Naive thymus-derived CD4-positive, alpha-beta T cell (primary cell): ENCODE measurements at regions not wholly inside any gene's neighbourhood (a gene's known extent, or its start where the extent isn't known, plus 50 kb on each side); places are given as distances from the start of the nearest gene placed in this dataset.

Source experiments
- ATAC-seq: fragments of 150-1000 bp; cut with Tn5 transposase; 2 replicates; pipeline ENCODE4 v1.10.0; 2021; ENCODE audit warnings: mild to moderate bottlenecking, moderate library complexity
- CTCF ChIA-PET: fragments of 350-600 bp; sonication (Branson Sonifier 250); formaldehyde crosslinking; loops from one replicate; lab custom pipeline; 2021; ENCODE audit warnings: antibody characterized with exemption; lab: Charles Lee
- POLR2A ChIA-PET: fragments of 350-600 bp; sonication (Branson Sonifier 250); formaldehyde crosslinking; loops from one replicate; lab custom pipeline; 2021; ENCODE audit warnings: antibody characterized with exemption, inconsistent platforms; lab: Charles Lee
- DNase-seq, 9 donors: peaks; one replicate each; pipeline versions ENCODE4 v3.0.0 to v3.0.0-alpha.2; 2020 to 2022; ENCODE audit warnings: mixed read lengths in 1 of 9
- H3K27ac ChIP-seq: one replicate; pipeline ENCODE4 v1.7.0; 2013; ENCODE audit warnings: mild to moderate bottlenecking, low read depth, low read length, moderate library complexity
- H3K27me3 ChIP-seq, 2 donors: one replicate each; pipeline ENCODE4 v1.7.0; 2013; ENCODE audit warnings: low read length in 2 of 2, mild to moderate bottlenecking in 2 of 2, moderate library complexity in 2 of 2; ENCODE audit not compliant: control insufficient read depth in 2 of 2, insufficient read depth in 2 of 2
- H3K36me3 ChIP-seq, 3 experiments: 1 replicate in 2 of 3; 2 replicates in 1 of 3; pipeline ENCODE4 v1.7.0; 2013; ENCODE audit warnings: low read length in 3 of 3, mild to moderate bottlenecking in 3 of 3, moderate library complexity in 1 of 3; ENCODE audit not compliant: insufficient read depth in 3 of 3, control insufficient read depth in 2 of 3
- H3K4me1 ChIP-seq, 2 donors: one replicate each; pipeline ENCODE4 v1.7.0; 2013; ENCODE audit warnings: low read length in 2 of 2, mild to moderate bottlenecking in 2 of 2, moderate library complexity in 1 of 2; ENCODE audit not compliant: control insufficient read depth in 2 of 2, insufficient read depth in 2 of 2
- H3K4me3 ChIP-seq: 2 replicates; pipeline ENCODE4 v1.7.0; 2013; ENCODE audit warnings: mild to moderate bottlenecking, low read length
- H3K9me3 ChIP-seq, 3 experiments: 1 replicate in 2 of 3; 2 replicates in 1 of 3; pipeline ENCODE4 v1.7.0; 2013; ENCODE audit warnings: low read length in 3 of 3; ENCODE audit not compliant: control insufficient read depth in 2 of 3
- H3K27ac Mint-ChIP-seq, 9 donors: one replicate each; pipeline ENCODE4 v1.8.0; 2020 to 2022; ENCODE audit warnings: mixed read lengths in 9 of 9, mild to moderate bottlenecking in 8 of 9, moderate library complexity in 5 of 9, inconsistent platforms in 2 of 9
- H3K27me3 Mint-ChIP-seq, 5 donors: one replicate each; pipeline ENCODE4 v1.8.0; 2021 to 2022; ENCODE audit warnings: mixed read lengths in 5 of 5, mild to moderate bottlenecking in 1 of 5
- H3K36me3 Mint-ChIP-seq, 5 donors: one replicate each; pipeline ENCODE4 v1.8.0; 2020 to 2022; ENCODE audit warnings: mixed read lengths in 5 of 5, mild to moderate bottlenecking in 3 of 5, inconsistent platforms in 1 of 5
- H3K4me1 Mint-ChIP-seq, 7 donors: one replicate each; pipeline ENCODE4 v1.8.0; 2020 to 2022; ENCODE audit warnings: mixed read lengths in 7 of 7, mild to moderate bottlenecking in 3 of 7, inconsistent platforms in 1 of 7
- H3K4me3 Mint-ChIP-seq, 10 donors: one replicate each; pipeline ENCODE4 v1.8.0; 2020 to 2022; ENCODE audit warnings: mild to moderate bottlenecking in 10 of 10, mixed read lengths in 10 of 10, moderate library complexity in 6 of 10, inconsistent platforms in 2 of 10
- H3K9me3 Mint-ChIP-seq, 11 donors: one replicate each; pipeline ENCODE4 v1.8.0; 2020 to 2022; ENCODE audit warnings: mixed read lengths in 11 of 11, mild to moderate bottlenecking in 4 of 11, inconsistent platforms in 1 of 11, moderate library complexity in 1 of 11
- intact Hi-C, 2 donors: fragments of 100-400 bp; cut with micrococcal nuclease; formaldehyde crosslinking; loops; one replicate each; pipeline ENCODE4 v1.15.1; 2023

- Histone ChIP-seq H3K9me3 (no peaks in the 10 kb centered on the region), H3K4me3 (no peak overlapping the region), H3K27ac (no peak overlapping the region), H3K4me1 (no peaks in the 10 kb centered on the region), H3K36me3 (no peaks in the 10 kb centered on the region), H3K27me3 (no peaks in the 10 kb centered on the region)
- no peak overlapping the region for H3K4me3 Mint-ChIP-seq
- DNase-seq (no peak), ATAC-seq (no peak)
- no peaks in the 10 kb centered on the region for H3K9me3 Mint-ChIP-seq
- intact Hi-C loops = no loop called here
- CTCF ChIA-PET = no interaction called here
- no peak overlapping the region for H3K27ac Mint-ChIP-seq
- H3K27me3 Mint-ChIP-seq = no peaks in the 10 kb centered on the region
- peaks cover 0 to 4% (median 0%) of the 10 kb centered on the region in 5 donors for H3K36me3 Mint-ChIP-seq
- POLR2A ChIA-PET = no interaction called here
- no peaks in the 10 kb centered on the region for H3K4me1 Mint-ChIP-seq
These were observed 222.6 kb upstream of the NANOGP8 start for GRCh38 chr15:35307676-35308075.

DNA sequence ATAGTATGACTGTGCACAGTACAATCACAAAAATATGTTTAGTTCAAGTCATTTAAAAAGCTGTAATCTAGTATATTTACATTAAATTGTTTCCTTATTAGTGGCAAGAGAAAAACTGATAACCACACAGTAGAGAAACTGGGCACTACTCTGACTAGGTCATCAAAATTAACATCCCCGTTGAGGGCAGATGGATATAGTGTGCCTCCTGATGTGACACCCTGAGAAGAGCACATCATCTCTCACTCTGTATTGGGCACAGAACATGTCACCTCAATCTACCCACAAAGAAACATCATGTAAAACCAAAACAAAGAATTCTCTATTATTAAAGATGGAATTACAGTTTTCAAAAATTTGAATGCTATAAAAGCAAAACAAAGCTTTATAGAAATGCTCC, 221.9 kb upstream of the NANOGP8 start:
- Histone ChIP-seq H3K36me3 (no peaks in the 10 kb centered on the region), H3K4me3 (no peak overlapping the region), H3K4me1 (no peaks in the 10 kb centered on the region), H3K27ac (no peak overlapping the region), H3K9me3 (no peaks in the 10 kb centered on the region), H3K27me3 (no peaks in the 10 kb centered on the region)
- Mint-ChIP-seq H3K4me1 (no peaks in the 10 kb centered on the region), H3K9me3 (no peaks in the 10 kb centered on the region), H3K27me3 (no peaks in the 10 kb centered on the region), H3K4me3 (no peak overlapping the region), H3K27ac (no peak overlapping the region), H3K36me3 (peaks cover 0 to 4% (median 0%) of the 10 kb centered on the region in 5 donors)
- ATAC-seq (no peak), DNase-seq (no peak)
- intact Hi-C loops = no loop called here
- ChIA-PET POLR2A (no interaction called here), CTCF (no interaction called here)

- Histone ChIP-seq H3K27me3 (no peaks in the 10 kb centered on the region), H3K4me1 (no peaks in the 10 kb centered on the region), H3K4me3 (no peak overlapping the region), H3K36me3 (no peaks in the 10 kb centered on the region), H3K9me3 (no peaks in the 10 kb centered on the region), H3K27ac (no peak overlapping the region)
- DNase-seq (no peak), ATAC-seq (no peak)
- intact Hi-C loops = no loop called here
- H3K9me3 Mint-ChIP-seq = no peaks in the 10 kb centered on the region
- H3K27ac Mint-ChIP-seq = no peak overlapping the region
- no peaks in the 10 kb centered on the region for H3K4me1 Mint-ChIP-seq
- ChIA-PET POLR2A (no interaction called here), CTCF (no interaction called here)
- H3K27me3 Mint-ChIP-seq = no peaks in the 10 kb centered on the region
- H3K36me3 Mint-ChIP-seq = peaks cover 0 to 4% (median 0%) of the 10 kb centered on the region in 5 donors
- no peak overlapping the region for H3K4me3 Mint-ChIP-seq
These were observed 221.4 kb upstream of the NANOGP8 start for GRCh38 chr15:35306361-35306981.

- H3K4me1 Mint-ChIP-seq = no peaks in the 10 kb centered on the region
- H3K27ac Mint-ChIP-seq = no peak overlapping the region
- H3K4me3 ChIP-seq = no peak overlapping the region
- no peak overlapping the region for H3K27ac ChIP-seq
- no peaks in the 10 kb centered on the region for H3K9me3 Mint-ChIP-seq
- H3K4me3 Mint-ChIP-seq = no peak overlapping the region
- H3K9me3 ChIP-seq = no peaks in the 10 kb centered on the region
- intact Hi-C loops = no loop called here
- H3K36me3 Mint-ChIP-seq = peaks cover 0 to 4% (median 0%) of the 10 kb centered on the region in 5 donors
- H3K36me3 ChIP-seq = no peaks in the 10 kb centered on the region
- H3K27me3 ChIP-seq = no peaks in the 10 kb centered on the region
- no peak for DNase-seq
- CTCF ChIA-PET = no interaction called here
- H3K27me3 Mint-ChIP-seq = no peaks in the 10 kb centered on the region
- POLR2A ChIA-PET = no interaction called here
- H3K4me1 ChIP-seq = no peaks in the 10 kb centered on the region
- ATAC-seq = no peak
These were observed 220.9 kb upstream of the NANOGP8 start for GRCh38 chr15:35305946-35306345.

- Histone ChIP-seq H3K9me3 (no peaks in the 10 kb centered on the region), H3K27me3 (no peaks in the 10 kb centered on the region), H3K4me3 (no peak overlapping the region), H3K4me1 (no peaks in the 10 kb centered on the region), H3K27ac (no peak overlapping the region), H3K36me3 (no peaks in the 10 kb centered on the region)
- intact Hi-C loops = no loop called here
- H3K9me3 Mint-ChIP-seq = no peaks in the 10 kb centered on the region
- ATAC-seq = no peak
- DNase-seq = no peak
- ChIA-PET POLR2A (no interaction called here), CTCF (no interaction called here)
- H3K4me1 Mint-ChIP-seq = no peaks in the 10 kb centered on the region
- no peak overlapping the region for H3K4me3 Mint-ChIP-seq
- no peak overlapping the region for H3K27ac Mint-ChIP-seq
- no peaks in the 10 kb centered on the region for H3K27me3 Mint-ChIP-seq
- H3K36me3 Mint-ChIP-seq = peaks cover 0 to 3% (median 0%) of the 10 kb centered on the region in 5 donors
These were observed 220.0 kb upstream of the NANOGP8 start for GRCh38 chr15:35305031-35305550.

GRCh38 chr15:35304389-35304788, 219.3 kb upstream of the NANOGP8 start:
- H3K36me3 ChIP-seq = no peaks in the 10 kb centered on the region
- CTCF ChIA-PET = no interaction called here
- no peaks in the 10 kb centered on the region for H3K9me3 Mint-ChIP-seq
- no peaks in the 10 kb centered on the region for H3K4me1 ChIP-seq
- peaks cover 0 to 3% (median 0%) of the 10 kb centered on the region in 5 donors for H3K36me3 Mint-ChIP-seq
- H3K9me3 ChIP-seq = no peaks in the 10 kb centered on the region
- no peaks in the 10 kb centered on the region for H3K27me3 Mint-ChIP-seq
- POLR2A ChIA-PET = no interaction called here
- no peak overlapping the region for H3K4me3 Mint-ChIP-seq
- no peak overlapping the region for H3K27ac ChIP-seq
- no peak for ATAC-seq
- DNase-seq = no peak
- no peaks in the 10 kb centered on the region for H3K4me1 Mint-ChIP-seq
- H3K27me3 ChIP-seq = no peaks in the 10 kb centered on the region
- no peak overlapping the region for H3K27ac Mint-ChIP-seq
- intact Hi-C loops = no loop called here
- H3K4me3 ChIP-seq = no peak overlapping the region

- Mint-ChIP-seq H3K4me3 (no peak overlapping the region), H3K4me1 (no peaks in the 10 kb centered on the region), H3K9me3 (no peaks in the 10 kb centered on the region), H3K27ac (no peak overlapping the region), H3K27me3 (no peaks in the 10 kb centered on the region), H3K36me3 (peaks cover 0 to 3% (median 0%) of the 10 kb centered on the region in 5 donors)
- Histone ChIP-seq H3K27ac (no peak overlapping the region), H3K9me3 (no peaks in the 10 kb centered on the region), H3K4me1 (no peaks in the 10 kb centered on the region), H3K27me3 (no peaks in the 10 kb centered on the region), H3K4me3 (no peak overlapping the region), H3K36me3 (no peaks in the 10 kb centered on the region)
- ATAC-seq (no peak), DNase-seq (no peak)
- CTCF ChIA-PET = no interaction called here
- POLR2A ChIA-PET = no interaction called here
- intact Hi-C loops = no loop called here
These were observed 217.2 kb upstream of the NANOGP8 start for GRCh38 chr15:35302334-35302733.
